ENCODE measurements at regions not wholly inside any gene's neighbourhood (a gene's known extent, or its start where the extent isn't known, plus 50 kb on each side); places are given as distances from the start of the nearest gene placed in this dataset.

GRCh38 chr13:78426183-78426582 is 177.2 kb downstream of the POU4F1 start:
- H3K9ac ChIP-seq (ENCODE audit: low read depth in 2 of 2, low read length in 2 of 2): no peak overlapping the region
- H3K27me3 ChIP-seq: no peaks in the 10 kb centered on the region
- no peak overlapping the region for H3K4me3 ChIP-seq
- no peaks in the 10 kb centered on the region for H3K9me3 ChIP-seq
- intact Hi-C loops (cut with DNase I): no loop called here
- no peak for DNase-seq
- H3K36me3 ChIP-seq: no peaks in the 10 kb centered on the region
- no peaks in the 10 kb centered on the region for H3K4me1 ChIP-seq
- no peak overlapping the region for H3K27ac ChIP-seq
- TF ChIP-seq CTCF (IDR thresholded peaks at IDR 0.05): no peak

- H3K9me3 ChIP-seq: no peaks in the 10 kb centered on the region
- intact Hi-C loops (cut with DNase I): no loop called here
- H3K4me3 ChIP-seq: no peak overlapping the region
- DNase-seq: no peak
- no peak overlapping the region for H3K9ac ChIP-seq (ENCODE audit: low read depth in 2 of 2, low read length in 2 of 2)
- H3K4me1 ChIP-seq: no peaks in the 10 kb centered on the region
- H3K27me3 ChIP-seq: no peaks in the 10 kb centered on the region
- H3K27ac ChIP-seq: no peak overlapping the region
- TF ChIP-seq CTCF (IDR thresholded peaks at IDR 0.05): no peak
- no peaks in the 10 kb centered on the region for H3K36me3 ChIP-seq
Observed at GRCh38 chr13:78420814-78421213, 182.5 kb downstream of the POU4F1 start.

- Histone ChIP-seq H3K4me1 (no peaks in the 10 kb centered on the region), H3K4me3 (no peak overlapping the region), H3K9me3 (no peaks in the 10 kb centered on the region), H3K27me3 (no peaks in the 10 kb centered on the region), H3K36me3 (no peaks in the 10 kb centered on the region), H3K9ac (ENCODE audit: low read depth in 2 of 2, low read length in 2 of 2) (no peak overlapping the region), H3K27ac (no peak overlapping the region)
- DNase-seq: no peak
- no peak for TF ChIP-seq CTCF (IDR thresholded peaks at IDR 0.05)
- intact Hi-C loops (cut with DNase I): no loop called here
Observed at GRCh38 chr13:78413887-78414553, 189.3 kb downstream of the POU4F1 start.

- no peak for TF ChIP-seq CTCF (IDR thresholded peaks at IDR 0.05)
- intact Hi-C loops (cut with DNase I): no loop called here
- no peak for DNase-seq
- Histone ChIP-seq H3K27me3 (no peaks in the 10 kb centered on the region), H3K27ac (no peak overlapping the region), H3K4me3 (no peak overlapping the region), H3K9ac (ENCODE audit: low read depth in 2 of 2, low read length in 2 of 2) (no peak overlapping the region), H3K4me1 (no peaks in the 10 kb centered on the region), H3K36me3 (no peaks in the 10 kb centered on the region), H3K9me3 (no peaks in the 10 kb centered on the region)
Observed at GRCh38 chr13:78410847-78411246, 192.5 kb downstream of the POU4F1 start.

- Histone ChIP-seq H3K4me1 (no peaks in the 10 kb centered on the region), H3K27ac (no peak overlapping the region), H3K4me3 (no peak overlapping the region), H3K9ac (ENCODE audit: low read depth in 2 of 2, low read length in 2 of 2) (no peak overlapping the region), H3K27me3 (no peaks in the 10 kb centered on the region), H3K9me3 (no peaks in the 10 kb centered on the region), H3K36me3 (no peaks in the 10 kb centered on the region)
- no peak for TF ChIP-seq CTCF (IDR thresholded peaks at IDR 0.05)
- intact Hi-C loops (cut with DNase I): no loop called here
- DNase-seq: no peak
Observed at GRCh38 chr13:78410164-78410563, 193.2 kb downstream of the POU4F1 start.

Measured in colonic mucosa (tissue), 4 donors.